Lung (tissue), 11 donors: ENCODE measurements at regions not wholly inside any gene's neighbourhood (a gene's known extent, or its start where the extent isn't known, plus 50 kb on each side); places are given as distances from the start of the nearest gene placed in this dataset.

Experiments
- ATAC-seq: fragments of 200-7000 bp; cut with Tn5 transposase; one replicate; pipeline ENCODE4 v1.9.1; 2020; ENCODE audit warnings: moderate number of reproducible peaks; ENCODE audit not compliant: insufficient read depth, low FRiP score
- DNase-seq, 3 donors: peaks; one replicate each; pipeline ENCODE4 v3.0.0-alpha.2; 2013 to 2017
- H3K27ac ChIP-seq, 2 donors: one replicate each; pipeline ENCODE4 v1.5.1; 2013; ENCODE audit warnings: mild to moderate bottlenecking in 2 of 2, moderate library complexity in 2 of 2, control low read depth in 1 of 2, inconsistent platforms in 1 of 2, low read depth in 1 of 2, low read length in 1 of 2
- H3K27me3 ChIP-seq, 3 donors: one replicate each; pipeline ENCODE4 v1.5.1; 2013; ENCODE audit warnings: low read length in 2 of 3; ENCODE audit not compliant: control insufficient read depth in 3 of 3, insufficient read depth in 3 of 3
- H3K36me3 ChIP-seq, 4 donors: one replicate each; pipeline ENCODE4 v1.5.1; 2013; ENCODE audit warnings: low read length in 4 of 4, mild to moderate bottlenecking in 1 of 4, moderate library complexity in 1 of 4; ENCODE audit not compliant: control insufficient read depth in 4 of 4, insufficient read depth in 4 of 4
- H3K4me1 ChIP-seq, 5 donors: one replicate each; pipeline ENCODE4 v1.5.1; 2013; ENCODE audit warnings: low read length in 5 of 5, mild to moderate bottlenecking in 2 of 5, moderate library complexity in 1 of 5; ENCODE audit not compliant: control insufficient read depth in 5 of 5, insufficient read depth in 5 of 5
- H3K4me3 ChIP-seq: one replicate; pipeline ENCODE4 v1.5.1; 2013; ENCODE audit warnings: mild to moderate bottlenecking, control low read depth, moderate library complexity
- H3K9ac ChIP-seq, 2 donors: one replicate each; pipeline ENCODE4 v1.5.1; 2013; ENCODE audit warnings: low read length in 2 of 2, control low read depth in 1 of 2; ENCODE audit not compliant: insufficient read depth in 1 of 2
- H3K9me3 ChIP-seq, 4 donors: one replicate each; pipeline ENCODE4 v1.5.1; 2013; ENCODE audit warnings: low read length in 3 of 4, mild to moderate bottlenecking in 1 of 4, moderate library complexity in 1 of 4; ENCODE audit not compliant: control insufficient read depth in 4 of 4, insufficient read depth in 3 of 4
- CTCF ChIP-seq: IDR thresholded peaks from 2 replicates; pipeline ENCODE4 v1.5.1; 2012; ENCODE audit warnings: mild to moderate bottlenecking; ENCODE audit errors: control extremely low read depth, extremely low read depth
- WGBS, 2 donors: extraction: QIAGEN DNeasy Blood & Tissue Kit; methylation state at CpG; one replicate each; pipeline ENCODE4 v1.1.7; 2013; 5-methylcytosine and 5-hydroxymethylcytosine counted together
- donor health status: control.
- donor health status: control.
- donor health status: Bipolar disorder and iron deficiency.
- donor health status: healthy.
- donor health status: DM: yes; HTN: yes; CAD: no.

DNA sequence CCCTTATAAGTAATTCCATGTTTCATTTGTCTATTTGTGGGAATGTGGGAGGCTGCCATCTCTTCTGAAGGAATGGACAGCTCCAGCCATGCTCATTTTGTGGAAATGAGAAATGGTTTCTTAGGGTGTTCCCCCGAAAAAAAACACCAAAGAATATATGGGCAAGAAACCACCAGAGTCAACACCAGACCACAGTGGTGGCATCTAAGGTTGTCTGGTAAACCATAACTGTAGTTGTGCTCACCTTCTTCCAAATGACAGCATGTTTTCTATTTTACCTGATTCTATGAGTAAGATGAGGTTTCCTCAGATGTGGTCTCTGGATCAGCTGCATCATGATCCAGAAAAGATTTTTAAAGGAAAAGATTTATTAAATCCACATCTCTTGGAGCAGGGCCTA lies 217.0 kb upstream of the C2CD4B start:
- Histone ChIP-seq H3K4me1 (peaks cover 0 to 14% (median 0%) of the 10 kb centered on the region in 5 donors), H3K27ac (no peak overlapping the region), H3K9me3 (no peaks in the 10 kb centered on the region), H3K4me3 (no peak overlapping the region), H3K36me3 (no peaks in the 10 kb centered on the region), H3K27me3 (peaks cover 0 to 2% (median 0%) of the 10 kb centered on the region in 3 donors), H3K9ac (no peak overlapping the region)
- 85 to 89% methylated on average over 1 of the region's 1 CpG for WGBS, 2 donors
- ATAC-seq (no peak), DNase-seq (no peak)
- TF ChIP-seq CTCF = no peak

- no peaks in the 10 kb centered on the region for H3K36me3 ChIP-seq
- peak within 1 kb of the TSS; percentile 96 to 97 for H3K9ac ChIP-seq
- peak within 1 kb of the TSS; percentile 82 to 91 for H3K27ac ChIP-seq
- peaks cover 3 to 15% (median 6%) of the 10 kb centered on the region in 5 donors for H3K4me1 ChIP-seq
- H3K27me3 ChIP-seq = peaks cover 0 to under 1% (median 0%) of the 10 kb centered on the region in 3 donors
- DNase-seq (peak; percentile 80 to 91 (median 84)), ATAC-seq (peak; percentile 87)
- peak within 1 kb of the TSS; percentile 90 for H3K4me3 ChIP-seq
- WGBS, 2 donors = 0% methylated on average over 63 to 74 of the region's 74 CpGs
- no peak for TF ChIP-seq CTCF
- H3K9me3 ChIP-seq = no peaks in the 10 kb centered on the region
Observed at GRCh38 chr15:62389885-62390790, 225.1 kb upstream of the C2CD4B start, which contains the start of gene TLN2. TLN2 (plus strand) TSS chr15:62390550.

GRCh38 chr15:62390791-62391640 lies 225.9 kb upstream of the C2CD4B start:
- Histone ChIP-seq H3K27ac (peak overlapping the region; percentile 4 to 82), H3K9me3 (no peaks in the 10 kb centered on the region), H3K4me1 (peaks cover 3 to 15% (median 6%) of the 10 kb centered on the region in 5 donors), H3K9ac (peak overlapping the region in 1 of 2 donors; percentile 63), H3K4me3 (peak overlapping the region; percentile 90), H3K36me3 (no peaks in the 10 kb centered on the region), H3K27me3 (no peaks in the 10 kb centered on the region)
- DNase-seq = peak; percentile 54 to 62 (median 57)
- TF ChIP-seq CTCF = no peak
- WGBS, 2 donors = 0% methylated on average over 61 to 62 of the region's 62 CpGs
- peak; percentile 20 for ATAC-seq
